ENCODE measurements at regions not wholly inside any gene's neighbourhood (a gene's known extent, or its start where the extent isn't known, plus 50 kb on each side); places are given as distances from the start of the nearest gene placed in this dataset.

GRCh38 chr13:99129050-99129449, 71.6 kb upstream of the UBAC2 start:
- Mint-ChIP-seq H3K27ac (no peak overlapping the region), H3K9me3 (no peaks in the 10 kb centered on the region), H3K4me3 (no peak overlapping the region), H3K4me1 (peaks cover 15% of the 10 kb centered on the region), H3K27me3 (ENCODE audit: low read depth) (peaks cover 10% of the 10 kb centered on the region), H3K36me3 (ENCODE audit: low read depth) (no peaks in the 10 kb centered on the region)
- no peak for TF ChIP-seq CTCF (IDR thresholded peaks at IDR 0.05; ENCODE audit: unreplicated experiment in 3 of 3)

DNA sequence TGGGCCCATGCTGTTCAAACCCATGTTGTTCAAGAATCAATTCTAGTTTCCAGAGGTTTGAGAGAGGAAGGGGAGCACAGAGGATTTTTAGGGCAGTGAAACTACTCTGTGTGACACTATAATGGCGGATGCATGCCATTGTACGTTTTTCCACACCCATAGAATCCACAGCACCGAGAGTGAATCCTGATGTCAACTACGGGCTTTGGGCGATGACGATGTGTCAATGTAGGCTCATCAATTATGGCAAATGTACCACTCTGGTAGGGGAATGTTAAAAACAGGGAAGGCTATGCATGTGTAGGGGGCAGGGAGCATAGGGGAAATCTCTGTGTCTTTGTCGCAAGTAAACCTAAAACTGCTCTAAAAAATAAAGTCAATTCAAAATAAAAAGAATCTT, 70.7 kb upstream of the UBAC2 start:
- H3K9me3 Mint-ChIP-seq: no peaks in the 10 kb centered on the region
- peaks cover 15% of the 10 kb centered on the region for H3K4me1 Mint-ChIP-seq
- no peak overlapping the region for H3K27ac Mint-ChIP-seq
- H3K36me3 Mint-ChIP-seq (ENCODE audit: low read depth): no peaks in the 10 kb centered on the region
- no peak for TF ChIP-seq CTCF (IDR thresholded peaks at IDR 0.05; ENCODE audit: unreplicated experiment in 3 of 3)
- H3K27me3 Mint-ChIP-seq (ENCODE audit: low read depth): peaks cover 10% of the 10 kb centered on the region
- no peak overlapping the region for H3K4me3 Mint-ChIP-seq

DNA sequence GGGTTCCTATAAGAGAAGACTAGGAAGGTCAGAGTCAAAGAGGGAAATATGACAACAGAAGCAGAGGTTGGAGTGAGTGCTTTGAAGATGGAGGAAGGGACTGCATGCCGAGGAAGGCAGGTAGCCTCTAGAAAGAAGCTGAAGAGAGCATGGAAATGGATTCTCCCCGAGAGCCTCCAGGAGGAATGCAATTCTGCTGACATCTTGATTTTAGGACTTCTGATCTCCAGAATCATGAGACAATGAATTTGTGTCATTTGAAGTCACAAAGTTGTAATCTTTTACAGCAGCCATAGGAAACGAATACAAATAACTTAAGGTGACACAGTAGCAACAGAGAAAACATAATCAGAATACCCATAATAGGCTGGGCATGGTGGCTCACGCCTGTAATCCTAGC, 69.2 kb upstream of the UBAC2 start:
- H3K9me3 Mint-ChIP-seq: no peaks in the 10 kb centered on the region
- peaks cover 6% of the 10 kb centered on the region for H3K27me3 Mint-ChIP-seq (ENCODE audit: low read depth)
- no peak overlapping the region for H3K4me3 Mint-ChIP-seq
- H3K27ac Mint-ChIP-seq: no peak overlapping the region
- H3K4me1 Mint-ChIP-seq: peaks cover 15% of the 10 kb centered on the region
- no peaks in the 10 kb centered on the region for H3K36me3 Mint-ChIP-seq (ENCODE audit: low read depth)
- no peak for TF ChIP-seq CTCF (IDR thresholded peaks at IDR 0.05; ENCODE audit: unreplicated experiment in 3 of 3)

DNA sequence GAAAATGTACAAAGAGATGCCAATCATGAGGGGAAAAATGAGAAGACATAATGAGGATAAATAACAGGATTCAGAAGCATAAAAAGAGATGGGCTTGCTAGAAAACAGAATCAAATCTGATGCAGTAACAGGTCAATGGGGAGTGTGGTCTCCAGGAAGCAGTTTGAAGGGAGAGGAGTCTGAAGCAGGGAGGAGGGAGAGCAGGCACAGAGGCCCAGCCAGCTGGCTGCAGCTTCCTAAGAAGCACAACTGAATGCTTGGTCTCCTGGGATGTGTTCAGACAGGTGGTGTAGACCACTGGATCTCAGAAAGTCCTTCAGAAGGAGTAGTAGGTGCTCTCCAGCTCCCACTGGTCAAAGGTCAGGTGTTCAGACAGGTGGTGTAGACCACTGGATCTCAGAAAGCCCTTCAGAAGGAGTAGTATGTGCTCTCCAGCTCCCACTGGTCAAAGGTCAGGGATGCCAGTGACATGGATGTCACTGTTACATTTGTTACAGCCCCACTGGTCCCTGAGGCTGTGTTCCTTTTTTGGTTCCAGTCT, 68.3 kb upstream of the UBAC2 start:
- peaks cover 15% of the 10 kb centered on the region for H3K4me1 Mint-ChIP-seq
- no peak for TF ChIP-seq CTCF (IDR thresholded peaks at IDR 0.05; ENCODE audit: unreplicated experiment in 3 of 3)
- no peaks in the 10 kb centered on the region for H3K36me3 Mint-ChIP-seq (ENCODE audit: low read depth)
- peaks cover 6% of the 10 kb centered on the region for H3K27me3 Mint-ChIP-seq (ENCODE audit: low read depth)
- H3K27ac Mint-ChIP-seq: no peak overlapping the region
- H3K9me3 Mint-ChIP-seq: no peaks in the 10 kb centered on the region
- H3K4me3 Mint-ChIP-seq: no peak overlapping the region

DNA sequence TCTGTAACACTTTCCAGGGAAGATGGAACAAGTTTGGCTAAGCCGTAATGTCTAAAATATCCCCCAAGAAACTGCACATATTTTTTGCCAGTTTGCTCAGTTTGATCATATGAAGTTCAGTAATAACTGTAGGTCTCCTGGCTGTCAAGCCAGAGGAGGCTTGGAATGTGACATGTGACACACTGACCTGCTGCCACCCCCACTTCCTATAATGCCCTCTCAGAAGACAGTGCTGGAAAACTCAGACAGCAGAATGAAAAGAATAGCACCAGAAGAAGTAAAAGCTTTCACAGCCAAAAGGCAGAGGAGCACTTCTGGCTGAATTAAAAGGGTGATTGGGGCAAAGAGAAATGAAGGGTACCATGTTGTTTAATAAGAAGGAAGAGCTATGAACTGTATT, 67.4 kb upstream of the UBAC2 start:
- peaks cover 6% of the 10 kb centered on the region for H3K27me3 Mint-ChIP-seq (ENCODE audit: low read depth)
- H3K9me3 Mint-ChIP-seq: no peaks in the 10 kb centered on the region
- no peak overlapping the region for H3K4me3 Mint-ChIP-seq
- no peak for TF ChIP-seq CTCF (IDR thresholded peaks at IDR 0.05; ENCODE audit: unreplicated experiment in 3 of 3)
- H3K27ac Mint-ChIP-seq: peak overlapping the region in 1 of 3 experiments; percentile 4
- peaks cover 15% of the 10 kb centered on the region for H3K4me1 Mint-ChIP-seq
- no peaks in the 10 kb centered on the region for H3K36me3 Mint-ChIP-seq (ENCODE audit: low read depth)

- no peak overlapping the region for H3K4me3 Mint-ChIP-seq
- no peaks in the 10 kb centered on the region for H3K36me3 Mint-ChIP-seq (ENCODE audit: low read depth)
- H3K4me1 Mint-ChIP-seq: peaks cover 15% of the 10 kb centered on the region
- no peak for TF ChIP-seq CTCF (IDR thresholded peaks at IDR 0.05; ENCODE audit: unreplicated experiment in 3 of 3)
- no peak overlapping the region for H3K27ac Mint-ChIP-seq
- no peaks in the 10 kb centered on the region for H3K9me3 Mint-ChIP-seq
- H3K27me3 Mint-ChIP-seq (ENCODE audit: low read depth): peaks cover 6% of the 10 kb centered on the region
These were observed 66.8 kb upstream of the UBAC2 start for GRCh38 chr13:99133848-99134247.
